ENCODE measurements at regions not wholly inside any gene's neighbourhood (a gene's known extent, or its start where the extent isn't known, plus 50 kb on each side); places are given as distances from the start of the nearest gene placed in this dataset.

DNA sequence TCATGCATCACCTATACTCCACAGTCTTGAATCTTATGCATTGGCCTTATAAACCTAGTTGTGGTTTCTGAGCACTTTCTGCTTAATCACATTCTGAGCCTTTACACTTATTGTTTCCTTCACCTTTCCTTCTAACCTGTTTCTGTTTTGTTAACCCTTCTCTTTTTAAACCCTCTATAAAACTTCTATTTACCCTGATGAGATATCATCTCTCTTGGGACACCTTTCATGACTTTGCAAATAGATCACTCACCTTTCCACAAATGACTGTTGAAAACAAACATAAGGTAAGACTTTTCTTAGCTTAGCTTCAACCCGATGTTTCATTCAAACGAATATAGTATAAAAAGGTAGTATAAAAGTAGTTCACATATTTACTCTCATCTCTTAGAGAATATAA, 483.6 kb downstream of the FAM181B start:
- TF ChIP-seq POLR2A (IDR thresholded peaks at IDR 0.05; ENCODE audit: low read depth, low read length) (no peak), POLR2AphosphoS5 (IDR thresholded peaks at IDR 0.05; ENCODE audit: low read depth, low read length) (no peak)

Data from GM12892 (cell line).